HG02623 (cell line): ENCODE measurements at regions not wholly inside any gene's neighbourhood (a gene's known extent, or its start where the extent isn't known, plus 50 kb on each side); places are given as distances from the start of the nearest gene placed in this dataset.

ENCODE experiments used
- ATAC-seq: cut with Tn5 transposase; IDR thresholded peaks from one replicate; pipeline ENCODE4 v1.9.1; 2021; ENCODE audit warnings: moderate library complexity; ENCODE audit not compliant: unreplicated experiment

DNA sequence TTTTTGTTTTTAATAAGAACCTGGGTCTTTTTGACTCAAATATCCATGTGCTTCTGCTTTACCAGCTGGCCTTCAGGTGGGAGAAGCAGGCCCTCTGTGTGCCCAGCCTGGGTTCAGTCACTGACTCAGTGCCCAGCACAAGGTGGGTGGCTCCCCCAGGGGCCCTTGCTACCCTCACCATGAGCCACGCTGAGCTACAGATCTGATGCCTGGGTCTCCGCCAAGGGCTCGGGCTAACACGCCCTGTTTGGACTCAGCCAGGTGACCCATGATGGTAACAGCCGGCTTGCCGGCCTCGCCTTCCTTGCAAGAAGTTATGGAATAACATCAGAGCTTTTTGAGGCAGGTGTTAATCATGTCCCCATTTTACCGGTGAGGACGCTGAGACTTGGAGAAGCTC lies 109.5 kb upstream of the NLRP1 start:
- ATAC-seq, result no peak

- ATAC-seq, result no peak
Observed at GRCh38 chr17:5694551-5694950, 110.2 kb upstream of the NLRP1 start.

- ATAC-seq, result no peak
Observed at GRCh38 chr17:5695480-5695879, 111.2 kb upstream of the NLRP1 start.

DNA sequence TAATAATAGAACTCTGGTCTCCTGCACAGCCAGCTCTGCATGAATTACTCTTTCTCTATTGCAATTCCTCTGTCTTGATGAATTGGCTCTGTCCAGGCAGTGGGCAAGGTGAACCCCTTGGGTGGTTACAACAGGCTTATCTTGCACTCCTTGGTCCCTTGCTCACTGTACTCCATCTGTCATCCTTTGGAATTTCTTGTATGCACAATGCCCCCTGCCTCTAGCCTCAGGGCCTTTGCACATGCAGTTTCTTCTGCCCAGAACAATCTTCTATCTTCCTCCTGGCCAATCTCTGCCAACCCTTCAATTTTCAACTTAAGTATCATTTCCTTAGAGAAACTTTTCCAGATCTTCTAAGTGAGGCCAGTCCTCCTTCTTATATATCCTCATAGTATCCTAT lies 114.7 kb upstream of the NLRP1 start:
- ATAC-seq, result no peak

DNA sequence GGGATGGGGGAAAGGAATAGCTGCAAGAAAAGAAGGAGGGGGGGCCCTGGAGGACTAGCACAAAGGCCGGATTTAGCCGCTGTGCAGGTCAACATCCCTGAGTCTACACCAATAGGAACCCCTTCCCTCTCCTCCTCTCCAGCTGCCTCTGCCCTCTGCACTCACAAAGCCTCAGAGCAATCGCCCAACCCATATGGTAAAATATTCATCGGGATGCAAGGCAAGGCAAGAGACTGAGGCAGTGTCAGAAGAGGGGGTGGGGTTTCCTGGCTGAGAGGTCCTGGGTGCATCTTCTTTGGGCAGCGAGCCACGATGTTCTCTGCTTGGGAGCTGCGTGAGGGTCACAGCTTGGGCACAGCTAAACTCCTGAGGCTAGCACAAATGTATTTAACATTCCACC lies 115.5 kb upstream of the NLRP1 start:
- ATAC-seq, result no peak

- no peak for ATAC-seq
Observed at GRCh38 chr17:5700745-5701144, 116.4 kb upstream of the NLRP1 start.

- no peak for ATAC-seq
Observed at GRCh38 chr17:5701381-5701780, 117.1 kb upstream of the NLRP1 start.

DNA sequence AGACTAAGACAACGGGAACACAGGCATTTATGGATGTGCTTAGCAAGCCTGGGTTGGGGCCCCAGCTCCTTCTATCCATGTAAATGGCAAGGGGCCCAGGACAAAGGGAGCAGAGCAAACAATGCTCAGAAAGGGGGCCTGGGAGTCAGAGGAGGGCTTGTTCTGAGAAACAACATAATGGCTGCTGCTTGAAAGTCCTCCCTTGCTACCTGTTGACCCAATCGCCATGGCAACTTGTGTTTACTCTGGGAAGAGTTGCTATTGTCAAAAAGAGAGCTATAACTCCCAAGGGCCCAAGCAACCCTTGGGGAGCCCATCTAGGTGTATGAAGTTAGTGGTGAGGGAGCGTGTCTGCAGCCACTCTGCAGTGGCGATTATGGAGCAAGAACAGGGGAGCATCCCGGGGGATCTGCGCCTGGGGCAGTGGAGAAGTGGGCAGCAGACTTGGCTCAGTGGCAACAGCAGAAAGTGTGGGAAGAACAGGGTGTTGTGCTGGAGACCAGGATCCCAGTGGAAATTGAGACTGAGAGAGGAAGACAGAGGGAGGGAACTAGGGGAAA lies 118.7 kb upstream of the NLRP1 start:
- no peak for ATAC-seq

DNA sequence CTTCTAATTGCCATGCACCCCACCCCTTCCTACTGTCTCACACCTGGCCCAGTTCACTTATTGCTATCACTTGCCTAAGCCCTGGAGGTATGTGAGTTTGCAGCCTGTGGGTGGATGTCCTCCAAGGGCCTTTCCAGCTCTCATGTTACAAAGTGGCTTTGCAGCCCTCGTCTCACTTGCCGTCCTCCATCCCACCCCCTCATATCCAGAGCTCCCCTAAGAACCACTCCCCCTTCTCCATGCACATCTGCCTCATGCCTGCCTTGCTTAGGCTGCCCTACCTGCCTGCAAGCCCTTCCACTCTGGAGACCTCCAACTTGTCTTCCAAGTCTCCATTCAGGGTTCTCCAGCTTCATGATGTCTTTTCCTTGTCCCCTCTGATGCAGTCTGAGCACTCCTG lies 119.4 kb upstream of the NLRP1 start:
- ATAC-seq, result no peak

DNA sequence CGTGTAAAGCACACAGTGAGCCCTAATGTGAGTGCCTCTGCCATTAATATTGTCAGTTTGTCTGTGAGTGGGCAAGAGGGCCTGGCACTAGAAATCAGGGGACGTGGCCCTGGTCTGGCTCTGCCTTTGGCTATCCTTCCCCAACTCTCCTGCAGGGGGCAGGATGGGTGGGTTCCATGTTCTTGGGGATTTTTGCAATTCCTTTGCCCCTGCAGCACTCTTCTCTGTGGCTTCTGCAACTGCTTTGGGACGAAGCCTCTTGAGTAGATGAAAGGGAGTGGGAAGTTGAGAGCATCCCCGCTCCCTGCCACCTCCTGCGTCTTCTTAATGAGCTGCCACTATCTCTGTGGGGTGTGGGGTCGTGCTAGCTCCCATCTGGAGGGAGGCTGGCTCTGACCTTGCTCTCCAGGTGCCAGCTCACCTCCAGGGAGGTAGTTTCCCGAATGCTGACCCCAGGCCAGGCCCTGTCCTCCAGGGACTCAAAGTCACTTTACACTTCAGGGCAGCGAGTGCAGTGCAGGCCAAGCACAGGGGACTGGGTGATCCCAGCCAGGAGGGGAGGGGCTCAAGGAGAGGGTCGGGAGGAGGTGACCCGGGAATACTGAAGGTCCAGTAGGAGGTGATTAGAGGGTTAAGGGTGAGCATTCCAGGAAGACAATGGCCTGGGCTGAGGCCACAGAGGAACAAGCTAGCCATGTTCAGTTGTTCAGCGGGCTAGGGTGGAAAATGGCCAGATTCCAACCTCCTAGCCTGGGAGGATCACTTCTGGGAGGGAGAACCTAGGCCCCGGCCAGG lies 121.0 kb upstream of the NLRP1 start:
- ATAC-seq, result no peak

DNA sequence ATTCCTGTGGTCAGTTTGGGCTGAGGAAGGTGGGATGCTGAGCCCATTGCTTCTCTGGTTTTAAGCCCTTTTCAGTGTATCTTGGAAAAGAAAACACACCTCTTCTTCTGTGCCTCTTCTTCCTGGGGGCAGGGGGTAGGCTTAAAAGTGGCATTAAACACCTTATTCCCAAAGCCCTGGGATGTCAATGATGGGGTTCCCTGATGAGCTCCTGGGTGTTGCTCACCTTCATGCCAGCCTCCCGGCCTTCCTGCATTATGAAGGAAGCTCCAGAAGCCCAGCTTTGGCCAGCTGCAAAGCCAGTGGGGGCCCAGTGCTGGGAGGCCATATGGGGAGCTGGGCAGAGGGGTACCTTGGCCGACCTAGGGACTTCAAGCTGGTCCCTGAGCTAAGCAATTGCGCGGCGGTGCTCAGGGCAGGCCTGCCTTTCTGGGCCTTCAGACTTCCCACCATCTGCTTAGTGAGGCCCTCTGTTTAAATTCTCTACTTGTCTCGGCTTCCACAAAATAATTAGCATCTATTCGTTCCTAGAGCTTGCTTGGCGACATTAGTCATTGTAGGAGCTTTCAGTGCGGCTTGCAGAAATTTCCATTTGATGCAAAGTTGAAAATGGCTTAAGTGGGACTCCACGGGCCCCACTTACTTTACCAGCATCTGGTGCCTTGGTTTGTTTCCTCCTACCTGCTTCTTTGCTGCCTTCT lies 121.7 kb upstream of the NLRP1 start:
- ATAC-seq, result no peak

- ATAC-seq, result no peak
Observed at GRCh38 chr17:5706577-5707210, 122.4 kb upstream of the NLRP1 start.

- no peak for ATAC-seq
Observed at GRCh38 chr17:5707482-5707881, 123.2 kb upstream of the NLRP1 start.

GRCh38 chr17:5708344-5708743 lies 124.0 kb upstream of the NLRP1 start:
- no peak for ATAC-seq

DNA sequence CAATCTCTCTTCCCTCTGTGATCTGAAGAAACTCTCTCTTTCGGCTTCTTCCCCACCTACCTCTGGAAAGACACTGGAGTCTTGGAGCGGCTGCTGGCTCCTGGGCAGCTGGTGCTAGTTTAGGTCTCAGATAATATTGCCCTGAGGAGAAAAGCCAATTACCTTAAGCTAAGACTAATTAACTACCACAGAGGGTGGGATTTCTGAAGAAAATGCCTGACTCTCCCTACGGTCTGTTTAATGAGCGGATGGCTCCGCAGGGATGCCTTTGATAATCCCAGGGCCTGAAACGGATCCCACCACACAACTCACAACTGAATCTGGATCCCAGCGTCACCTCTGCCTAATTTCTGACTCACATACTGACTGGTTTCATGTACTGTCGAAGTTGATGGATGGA lies 127.0 kb upstream of the NLRP1 start:
- no peak for ATAC-seq

- no peak for ATAC-seq
Observed at GRCh38 chr17:5714993-5715392, 130.7 kb upstream of the NLRP1 start.

DNA sequence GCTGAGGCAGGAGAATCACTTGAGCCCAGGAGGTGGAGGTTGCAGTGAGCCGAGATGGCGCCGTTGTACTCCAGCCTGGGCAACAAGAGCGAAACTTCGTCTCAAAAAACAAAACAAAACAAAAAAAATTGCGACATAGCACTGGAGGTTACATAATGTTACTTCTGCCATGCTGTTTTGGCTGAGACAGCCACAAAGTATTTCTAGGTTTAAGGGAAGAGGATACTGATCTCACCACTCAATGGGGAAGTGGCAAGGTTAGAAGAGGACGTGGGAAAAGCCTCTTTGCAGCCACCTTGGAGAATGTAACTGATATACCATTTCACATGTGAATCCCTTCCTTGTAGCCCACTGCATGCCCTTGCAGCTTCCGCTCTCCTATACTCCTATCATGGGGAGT lies 131.2 kb upstream of the NLRP1 start:
- ATAC-seq, result no peak

- ATAC-seq, result no peak
Observed at GRCh38 chr17:5718726-5719125, 134.4 kb upstream of the NLRP1 start.

- ATAC-seq, result no peak
Observed at GRCh38 chr17:5719976-5720375, 135.7 kb upstream of the NLRP1 start.

GRCh38 chr17:5730373-5730772 lies 146.1 kb upstream of the NLRP1 start:
- ATAC-seq, result no peak

DNA sequence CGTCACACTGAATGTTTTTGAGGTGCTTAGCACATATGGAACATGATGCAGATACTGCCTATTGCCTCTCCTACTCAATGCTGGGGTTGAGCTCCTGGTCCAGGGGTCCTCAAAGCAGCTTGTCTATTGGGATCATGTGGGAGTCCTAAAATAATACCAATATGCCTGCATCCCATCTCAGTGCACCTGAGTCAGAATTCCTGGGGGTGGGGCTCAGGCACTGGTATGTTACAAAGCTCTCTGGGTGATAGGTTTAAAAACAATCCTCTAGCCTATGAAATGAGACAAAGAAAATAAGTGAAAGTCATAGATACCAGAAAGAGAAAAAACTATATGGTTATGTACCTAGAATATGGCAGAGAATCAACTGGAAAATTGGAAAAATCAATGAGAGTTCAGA lies 156.6 kb upstream of the NLRP1 start:
- no peak for ATAC-seq

- ATAC-seq, result no peak
Observed at GRCh38 chr17:5741810-5742209, 157.5 kb upstream of the NLRP1 start.
